Choroid plexus epithelial cell (primary cell): ENCODE measurements at regions not wholly inside any gene's neighbourhood (a gene's known extent, or its start where the extent isn't known, plus 50 kb on each side); places are given as distances from the start of the nearest gene placed in this dataset.

Experiments used
- DNase-seq: peaks from one replicate; pipeline ENCODE4 v3.0.0-alpha.2; 2010; ENCODE audit warnings: low read depth
- H3K4me3 ChIP-seq: 2 replicates; pipeline ENCODE4 v1.5.1; 2011; ENCODE audit warnings: low read depth, mild to moderate bottlenecking, control low read depth, low read length, moderate library complexity
- TF ChIP-seq, protein P1 (sequence below): conservative IDR thresholded peaks from 2 replicates; pipeline ENCODE4 v1.5.1; 2011; ENCODE audit warnings: low read depth, mild to moderate bottlenecking, control low read depth, inconsistent platforms, low read length, moderate library complexity

DNA sequence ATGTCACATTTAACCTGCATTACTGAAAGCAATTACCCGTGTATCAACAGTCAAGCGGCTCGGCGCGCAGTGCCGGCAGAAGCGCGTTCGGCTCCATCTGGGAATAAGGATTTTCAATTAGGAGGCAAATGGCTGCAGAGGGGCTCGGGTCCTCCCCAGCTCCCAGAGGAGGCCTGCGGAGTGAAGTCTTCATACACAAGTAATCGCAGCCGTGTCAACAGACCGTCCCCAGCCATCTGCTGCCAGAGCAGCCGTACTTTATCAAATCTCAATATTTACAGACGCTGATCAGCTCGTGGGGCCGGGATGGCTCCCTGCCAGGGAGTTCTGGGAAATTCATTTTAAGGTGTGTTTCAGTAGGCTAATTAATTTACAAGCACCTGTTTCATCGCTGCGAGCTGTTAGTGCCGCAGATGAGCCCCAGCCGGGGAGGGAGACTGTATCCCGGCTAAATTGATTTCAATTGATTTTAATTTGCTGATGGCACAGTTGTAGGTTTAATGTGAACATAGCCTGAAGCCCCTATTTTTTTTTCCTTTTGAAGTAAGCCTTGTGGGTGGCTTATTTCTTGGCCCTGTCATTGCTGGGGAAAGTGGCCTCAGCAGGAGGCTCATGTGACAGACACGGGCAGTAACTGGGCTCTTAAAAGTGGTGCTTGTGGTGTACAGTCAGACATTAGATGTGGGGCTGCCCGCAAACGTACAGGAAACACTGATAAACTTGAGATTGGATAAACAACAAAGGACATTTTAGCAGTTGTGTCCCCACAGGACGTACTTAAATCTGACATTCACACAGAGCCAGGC lies 252.7 kb downstream of the TEX29 start:
- no peak overlapping the region for H3K4me3 ChIP-seq
- no peak for DNase-seq
- TF ChIP-seq, protein P1, sequence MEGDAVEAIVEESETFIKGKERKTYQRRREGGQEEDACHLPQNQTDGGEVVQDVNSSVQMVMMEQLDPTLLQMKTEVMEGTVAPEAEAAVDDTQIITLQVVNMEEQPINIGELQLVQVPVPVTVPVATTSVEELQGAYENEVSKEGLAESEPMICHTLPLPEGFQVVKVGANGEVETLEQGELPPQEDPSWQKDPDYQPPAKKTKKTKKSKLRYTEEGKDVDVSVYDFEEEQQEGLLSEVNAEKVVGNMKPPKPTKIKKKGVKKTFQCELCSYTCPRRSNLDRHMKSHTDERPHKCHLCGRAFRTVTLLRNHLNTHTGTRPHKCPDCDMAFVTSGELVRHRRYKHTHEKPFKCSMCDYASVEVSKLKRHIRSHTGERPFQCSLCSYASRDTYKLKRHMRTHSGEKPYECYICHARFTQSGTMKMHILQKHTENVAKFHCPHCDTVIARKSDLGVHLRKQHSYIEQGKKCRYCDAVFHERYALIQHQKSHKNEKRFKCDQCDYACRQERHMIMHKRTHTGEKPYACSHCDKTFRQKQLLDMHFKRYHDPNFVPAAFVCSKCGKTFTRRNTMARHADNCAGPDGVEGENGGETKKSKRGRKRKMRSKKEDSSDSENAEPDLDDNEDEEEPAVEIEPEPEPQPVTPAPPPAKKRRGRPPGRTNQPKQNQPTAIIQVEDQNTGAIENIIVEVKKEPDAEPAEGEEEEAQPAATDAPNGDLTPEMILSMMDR, result no peak

DNA sequence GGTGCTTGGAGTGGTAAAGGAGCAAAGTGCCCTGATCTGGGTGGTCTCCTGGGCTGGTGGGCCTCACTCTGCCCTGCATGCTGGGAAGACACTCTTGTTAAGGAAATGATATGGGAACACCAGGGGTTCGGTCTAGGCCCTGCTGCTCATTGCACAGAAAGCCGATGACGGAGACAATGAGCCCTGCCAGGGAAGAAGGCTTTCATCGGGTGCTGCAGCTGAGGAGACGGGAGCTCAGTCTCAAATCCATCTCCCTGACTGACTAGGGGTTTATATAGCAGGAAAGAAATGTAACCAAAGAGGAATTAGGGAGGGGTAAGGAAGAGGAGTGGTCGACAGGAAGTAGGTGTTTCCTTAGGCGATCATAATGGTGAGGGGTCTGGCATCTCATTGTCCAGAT lies 253.4 kb downstream of the TEX29 start:
- no peak for DNase-seq

DNA sequence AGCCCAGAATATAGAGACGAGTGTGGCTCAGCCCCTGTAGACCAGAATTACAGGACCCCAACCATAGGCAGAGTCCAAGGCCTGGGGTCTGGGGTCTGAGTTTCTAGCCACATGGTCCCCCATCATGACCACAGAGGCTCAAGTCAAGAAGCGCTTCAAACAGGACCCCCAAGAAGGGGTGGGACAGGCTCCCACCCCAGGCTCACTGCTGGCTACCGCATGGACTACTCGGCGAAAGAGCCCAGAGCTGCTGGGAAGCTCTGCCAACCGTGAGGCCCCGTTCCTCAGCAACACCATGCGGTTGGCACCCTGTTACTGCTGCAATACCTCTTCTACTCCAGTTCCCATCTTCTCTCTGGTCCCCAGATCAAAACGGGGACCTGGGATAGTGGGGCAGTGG lies 254.8 kb downstream of the TEX29 start:
- TF ChIP-seq, protein P1, result no peak
- no peak for DNase-seq

More for the DNA sequence above, 253.4 kb downstream of the TEX29 start:
- H3K4me3 ChIP-seq, result no peak overlapping the region
- TF ChIP-seq, protein P1, result no peak

DNA sequence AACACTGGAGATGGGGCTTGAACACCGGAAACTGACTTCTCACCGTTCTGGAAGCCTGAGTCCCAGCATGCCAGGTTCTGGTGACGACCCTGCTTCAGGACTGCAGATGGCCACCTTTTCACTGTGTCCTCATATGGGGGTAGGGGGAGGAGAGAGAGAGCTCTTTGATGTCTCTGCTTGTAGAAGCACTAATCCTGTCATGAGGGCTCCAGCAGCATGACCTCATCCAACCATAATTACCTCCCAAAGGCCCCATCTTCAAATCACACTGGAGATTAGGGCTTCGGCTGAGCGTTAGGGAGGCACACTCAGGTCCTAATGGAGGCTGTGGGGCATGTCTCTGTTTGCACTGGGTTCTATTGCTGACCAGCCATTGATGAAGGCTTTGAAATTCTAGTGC lies 255.3 kb downstream of the TEX29 start:
- TF ChIP-seq, protein P1, result no peak
- no peak overlapping the region for H3K4me3 ChIP-seq
- DNase-seq, result no peak

More for the DNA sequence above, 254.8 kb downstream of the TEX29 start:
- no peak overlapping the region for H3K4me3 ChIP-seq

DNA sequence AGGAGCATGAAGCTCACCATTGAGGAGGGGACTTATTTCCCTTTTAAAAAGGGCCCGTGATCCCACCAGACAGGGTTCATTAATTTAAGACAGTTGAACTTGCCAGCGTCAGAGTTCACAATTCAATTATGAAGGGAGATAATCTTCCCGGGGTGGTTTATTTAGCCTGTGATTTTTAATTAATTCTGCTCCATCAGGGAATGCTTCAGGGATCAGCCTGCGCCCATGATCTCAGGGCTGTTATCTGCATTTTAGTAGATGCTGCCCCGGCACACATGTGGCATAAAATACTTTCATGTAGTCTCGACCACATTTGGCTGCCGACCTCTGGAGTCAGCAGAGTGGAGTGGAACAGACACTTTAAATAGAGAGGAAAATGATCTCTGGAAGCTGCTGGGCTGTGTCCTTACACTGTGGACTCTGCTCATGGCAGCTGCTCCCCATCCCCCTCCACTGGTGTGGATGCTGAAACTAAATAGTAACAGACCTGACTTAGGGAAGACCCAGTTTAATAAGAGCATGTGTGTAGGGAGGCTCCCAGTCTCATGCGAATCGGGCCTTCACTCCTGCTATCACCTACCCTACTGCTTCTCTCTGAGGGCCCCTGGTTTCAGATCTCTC lies 256.9 kb downstream of the TEX29 start:
- TF ChIP-seq, protein P1, result no peak
- H3K4me3 ChIP-seq, result no peak overlapping the region
- DNase-seq, result no peak

DNA sequence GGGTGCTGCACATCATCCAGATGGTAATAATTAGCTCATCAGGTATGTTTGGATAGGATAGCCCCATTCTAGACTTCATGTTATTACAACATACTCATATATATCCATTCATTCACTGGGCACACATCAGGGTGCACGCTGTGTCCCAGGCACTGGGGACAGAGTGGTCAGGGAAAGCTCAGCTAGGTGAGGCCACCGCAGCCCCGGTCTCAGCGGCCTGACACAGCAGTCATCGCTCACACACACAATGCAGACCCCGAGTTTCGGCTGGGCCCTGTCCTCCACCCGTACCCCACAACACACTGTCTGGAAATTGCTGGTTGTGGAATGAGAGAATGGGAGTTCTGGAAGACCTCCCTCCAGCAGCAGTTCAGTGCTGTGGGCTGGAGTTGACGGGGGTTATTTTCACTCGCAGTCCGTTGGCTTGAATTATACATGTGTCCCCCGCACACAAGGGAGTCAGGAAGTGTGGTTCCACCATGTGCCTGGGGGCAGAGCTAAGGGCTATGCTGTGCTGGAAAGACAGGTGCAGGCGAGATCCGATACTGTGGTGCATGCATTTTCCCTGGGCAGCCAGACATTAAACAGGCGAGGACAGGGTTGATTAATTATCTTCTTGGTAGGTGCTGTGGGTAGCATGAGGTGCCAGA lies 257.6 kb downstream of the TEX29 start:
- TF ChIP-seq, protein P1, result no peak
- H3K4me3 ChIP-seq, result no peak overlapping the region
- DNase-seq, result no peak
